Gastrocnemius medialis (tissue), 4 donors: ENCODE measurements at regions not wholly inside any gene's neighbourhood (a gene's known extent, or its start where the extent isn't known, plus 50 kb on each side); places are given as distances from the start of the nearest gene placed in this dataset.

Source experiments
- POLR2A ChIP-seq, 2 donors: fragments of 450-650 bp; IDR thresholded peaks; one replicate each; pipeline ENCODE4 v1.6.1; 2017; ENCODE audit warnings: antibody characterized with exemption in 2 of 2, mild to moderate bottlenecking in 2 of 2, moderate library complexity in 2 of 2
- TF ChIP-seq, protein P1 (sequence below), 5 experiments: fragments of 450-650 bp in 3 of 5; fragments of 200-600 bp in 2 of 5; sonication (generic) in 2 of 5; IDR thresholded peaks in 4 of 5; conservative IDR thresholded peaks in 1 of 5; 1 replicate in 4 of 5; 2 replicates in 1 of 5; pipeline ENCODE4 v1.5.1; 2016 to 2019; ENCODE audit warnings: antibody characterized with exemption in 5 of 5, mild to moderate bottlenecking in 3 of 5, moderate library complexity in 3 of 5

DNA sequence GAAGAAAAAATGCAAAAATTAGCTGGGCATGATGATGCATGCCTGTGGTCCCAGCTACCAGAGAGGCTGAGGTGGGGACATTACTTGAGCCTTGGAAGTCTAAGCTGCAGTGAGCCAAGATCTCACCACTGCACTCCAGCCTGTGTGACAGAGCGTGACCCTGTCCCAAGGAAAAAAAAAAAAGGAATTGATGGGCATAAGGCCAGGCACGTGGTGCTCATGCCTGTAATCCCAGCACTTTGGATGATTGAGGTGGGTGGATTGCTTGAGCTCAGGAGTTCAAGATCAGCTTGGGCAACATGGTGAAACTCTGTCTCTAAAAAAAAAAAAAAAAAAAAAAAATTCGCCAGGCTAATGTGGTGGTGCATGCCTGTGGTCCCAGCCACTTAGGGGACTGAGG, 55.8 kb upstream of the ATP2B4 start:
- TF ChIP-seq, protein P1, sequence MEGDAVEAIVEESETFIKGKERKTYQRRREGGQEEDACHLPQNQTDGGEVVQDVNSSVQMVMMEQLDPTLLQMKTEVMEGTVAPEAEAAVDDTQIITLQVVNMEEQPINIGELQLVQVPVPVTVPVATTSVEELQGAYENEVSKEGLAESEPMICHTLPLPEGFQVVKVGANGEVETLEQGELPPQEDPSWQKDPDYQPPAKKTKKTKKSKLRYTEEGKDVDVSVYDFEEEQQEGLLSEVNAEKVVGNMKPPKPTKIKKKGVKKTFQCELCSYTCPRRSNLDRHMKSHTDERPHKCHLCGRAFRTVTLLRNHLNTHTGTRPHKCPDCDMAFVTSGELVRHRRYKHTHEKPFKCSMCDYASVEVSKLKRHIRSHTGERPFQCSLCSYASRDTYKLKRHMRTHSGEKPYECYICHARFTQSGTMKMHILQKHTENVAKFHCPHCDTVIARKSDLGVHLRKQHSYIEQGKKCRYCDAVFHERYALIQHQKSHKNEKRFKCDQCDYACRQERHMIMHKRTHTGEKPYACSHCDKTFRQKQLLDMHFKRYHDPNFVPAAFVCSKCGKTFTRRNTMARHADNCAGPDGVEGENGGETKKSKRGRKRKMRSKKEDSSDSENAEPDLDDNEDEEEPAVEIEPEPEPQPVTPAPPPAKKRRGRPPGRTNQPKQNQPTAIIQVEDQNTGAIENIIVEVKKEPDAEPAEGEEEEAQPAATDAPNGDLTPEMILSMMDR (IDR thresholded peaks at IDR 0.05 in 4 of 5, conservative IDR thresholded peaks at IDR 0.05 in 1 of 5), result no peak
- no peak for TF ChIP-seq POLR2A (IDR thresholded peaks at IDR 0.05)
